Karpas-422 (cell line): ENCODE measurements at regions not wholly inside any gene's neighbourhood (a gene's known extent, or its start where the extent isn't known, plus 50 kb on each side); places are given as distances from the start of the nearest gene placed in this dataset.

Experiments
- DNase-seq: peaks from one replicate; pipeline ENCODE4 v3.0.0-alpha.2; 2015
- H2AFZ ChIP-seq: fragments of 200-600 bp; sonication (generic); 2 replicates; pipeline ENCODE4 v1.6.1; 2014; ENCODE audit warnings: antibody characterized with exemption, low read length, mixed read lengths
- H3K27ac ChIP-seq: fragments of 200-600 bp; sonication (generic); 2 replicates; pipeline ENCODE4 v1.5.1; 2014; ENCODE audit warnings: mild to moderate bottlenecking, low read length, moderate library complexity
- H3K27me3 ChIP-seq: fragments of 200-600 bp; sonication (generic); 2 replicates; pipeline ENCODE4 v1.6.1; 2014; ENCODE audit warnings: low read length, mixed read lengths
- H3K36me3 ChIP-seq: fragments of 200-600 bp; sonication (generic); 2 replicates; pipeline ENCODE4 v1.6.1; 2014; ENCODE audit warnings: low read length, mixed read lengths; ENCODE audit not compliant: insufficient read depth
- H3K4me1 ChIP-seq: fragments of 200-600 bp; sonication (generic); 2 replicates; pipeline ENCODE4 v1.6.1; 2014; ENCODE audit warnings: mild to moderate bottlenecking, low read length, mixed read lengths
- H3K4me2 ChIP-seq: fragments of 200-600 bp; sonication (generic); 2 replicates; pipeline ENCODE4 v1.6.1; 2014; ENCODE audit warnings: low read length, low read depth, mild to moderate bottlenecking; ENCODE audit not compliant: poor library complexity, severe bottlenecking
- H3K4me3 ChIP-seq: fragments of 200-600 bp; sonication (generic); 2 replicates; pipeline ENCODE4 v1.5.1; 2014; ENCODE audit warnings: mild to moderate bottlenecking, antibody characterized with exemption, low read length, mixed read lengths
- H3K79me2 ChIP-seq: fragments of 200-600 bp; sonication (generic); 2 replicates; pipeline ENCODE4 v1.6.1; 2014; ENCODE audit warnings: mild to moderate bottlenecking, low read length, mixed read lengths
- H3K9ac ChIP-seq: fragments of 200-600 bp; sonication (generic); 2 replicates; pipeline ENCODE4 v1.6.0; 2014; ENCODE audit warnings: low read length
- H3K9me2 ChIP-seq: fragments of 200-600 bp; sonication (generic), shearing (Covaris generic); replicated peaks from 2 replicates; pipeline ENCODE4 v1.6.0; 2014; ENCODE audit warnings: mild to moderate bottlenecking, low read length, moderate library complexity; ENCODE audit not compliant: insufficient read depth
- H3K9me3 ChIP-seq: fragments of 300-700, 200-600 bp; sonication (generic); 2 replicates; pipeline ENCODE4 v1.6.1; 2014; ENCODE audit warnings: low read length, mixed read lengths
- H4K20me1 ChIP-seq: fragments of 200-600 bp; sonication (generic); 2 replicates; pipeline ENCODE4 v1.6.1; 2014; ENCODE audit warnings: mild to moderate bottlenecking, antibody characterized with exemption, low read length, low read depth; ENCODE audit not compliant: insufficient read depth

DNA sequence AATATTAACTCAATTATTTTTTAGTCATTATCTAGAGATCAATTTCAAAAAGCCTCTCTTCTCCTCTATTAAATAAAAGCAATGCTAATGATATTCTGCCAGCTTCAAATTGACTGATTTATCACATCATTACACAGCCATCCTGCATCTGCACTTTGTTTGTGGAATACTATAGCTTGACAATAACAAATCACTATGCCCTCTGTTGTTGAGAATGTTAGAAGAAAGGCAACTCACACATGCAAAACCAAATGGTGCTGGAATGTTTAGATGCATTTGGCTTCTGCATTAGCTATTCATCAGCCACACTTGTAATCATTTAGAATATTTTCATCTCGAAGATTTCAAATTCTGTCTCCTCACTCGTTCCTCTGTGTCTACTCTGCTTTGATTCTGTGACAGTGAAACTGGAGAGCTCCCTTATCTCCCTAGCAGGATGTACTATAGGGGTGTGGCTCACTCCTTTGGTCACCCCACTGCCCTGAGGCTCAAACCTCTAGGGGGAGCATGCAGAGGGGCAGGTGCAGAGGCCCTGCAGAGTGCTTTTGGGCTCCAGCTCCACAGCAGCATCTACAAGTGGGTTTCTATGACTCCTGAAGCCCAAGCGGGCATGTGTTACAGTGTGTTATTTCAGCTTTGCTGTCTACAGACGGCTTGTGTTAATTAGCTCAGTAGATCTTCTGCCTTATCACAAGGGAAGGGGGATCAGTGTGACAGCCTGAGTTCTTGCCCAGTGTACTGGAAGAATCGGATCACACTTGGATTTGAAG is 454.1 kb upstream of the BCHE start:
- no peak overlapping the region for H3K4me3 ChIP-seq
- no peaks in the 10 kb centered on the region for H3K79me2 ChIP-seq
- no peak for DNase-seq
- no peaks in the 10 kb centered on the region for H3K27me3 ChIP-seq
- no peak overlapping the region for H2AFZ ChIP-seq
- no peaks in the 10 kb centered on the region for H3K36me3 ChIP-seq
- no peaks in the 10 kb centered on the region for H3K4me1 ChIP-seq
- no peaks in the 10 kb centered on the region for H4K20me1 ChIP-seq
- H3K4me2 ChIP-seq = no peak overlapping the region
- H3K9ac ChIP-seq = no peak overlapping the region
- no peaks in the 10 kb centered on the region; the same call in 1 of the 2 replicates for H3K9me3 ChIP-seq
- no peak overlapping the region for H3K27ac ChIP-seq
- H3K9me2 ChIP-seq = no peaks in the 10 kb centered on the region; the same call in 1 of the 2 replicates

DNA sequence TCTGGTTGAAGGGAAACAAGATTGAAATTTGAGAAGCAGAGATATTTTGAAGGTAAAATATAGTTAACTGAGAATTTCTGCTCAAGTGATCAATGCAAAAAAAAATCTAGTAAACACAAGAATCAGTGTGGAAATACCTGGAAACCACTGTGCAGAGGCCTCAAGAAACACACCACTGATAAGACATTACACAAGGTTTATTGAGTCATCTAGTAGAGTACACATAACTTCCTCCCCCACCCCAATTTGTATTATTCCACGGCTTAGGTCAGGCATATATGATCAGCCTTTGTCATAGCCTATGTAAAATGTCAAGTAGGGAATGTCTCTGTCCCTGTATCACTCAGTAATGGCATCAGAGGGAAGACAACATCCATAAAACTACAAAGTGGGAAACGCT is 447.8 kb upstream of the BCHE start:
- no peak overlapping the region for H2AFZ ChIP-seq
- H3K9ac ChIP-seq = no peak overlapping the region
- H3K36me3 ChIP-seq = no peaks in the 10 kb centered on the region
- no peaks in the 10 kb centered on the region for H3K79me2 ChIP-seq
- no peaks in the 10 kb centered on the region for H4K20me1 ChIP-seq
- H3K9me3 ChIP-seq = no peaks in the 10 kb centered on the region; the same call in 1 of the 2 replicates
- no peak overlapping the region for H3K4me3 ChIP-seq
- no peaks in the 10 kb centered on the region for H3K27me3 ChIP-seq
- H3K4me2 ChIP-seq = no peak overlapping the region
- H3K4me1 ChIP-seq = no peaks in the 10 kb centered on the region
- no peaks in the 10 kb centered on the region; the same call in 1 of the 2 replicates for H3K9me2 ChIP-seq
- H3K27ac ChIP-seq = no peak overlapping the region
- no peak for DNase-seq

DNA sequence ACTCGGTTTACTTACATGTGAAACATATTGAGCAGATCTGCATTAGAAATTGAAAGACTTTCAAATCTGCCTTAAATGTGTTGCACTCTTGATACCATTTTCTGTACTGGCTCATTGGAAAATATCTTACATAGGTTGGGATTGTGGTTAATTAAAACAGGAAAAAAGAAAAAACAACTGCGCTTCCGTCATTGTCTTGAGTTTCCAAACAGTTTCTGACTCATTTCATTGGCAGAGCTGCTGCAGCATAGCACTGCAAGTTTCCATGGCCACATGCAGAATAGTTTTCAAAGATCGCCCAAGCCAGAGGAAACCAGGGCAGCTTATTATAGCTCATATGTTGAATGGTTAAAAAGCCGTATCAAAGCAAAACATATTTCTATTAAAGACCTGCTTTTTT is 446.6 kb upstream of the BCHE start:
- no peaks in the 10 kb centered on the region for H3K27me3 ChIP-seq
- DNase-seq = no peak
- no peaks in the 10 kb centered on the region for H3K4me1 ChIP-seq
- H3K27ac ChIP-seq = no peak overlapping the region
- H2AFZ ChIP-seq = no peak overlapping the region
- H3K4me3 ChIP-seq = no peak overlapping the region
- no peaks in the 10 kb centered on the region for H4K20me1 ChIP-seq
- H3K4me2 ChIP-seq = no peak overlapping the region
- no peaks in the 10 kb centered on the region for H3K79me2 ChIP-seq
- H3K9me3 ChIP-seq = no peaks in the 10 kb centered on the region; the same call in 1 of the 2 replicates
- no peaks in the 10 kb centered on the region for H3K36me3 ChIP-seq
- H3K9me2 ChIP-seq = no peaks in the 10 kb centered on the region
- no peak overlapping the region for H3K9ac ChIP-seq

DNA sequence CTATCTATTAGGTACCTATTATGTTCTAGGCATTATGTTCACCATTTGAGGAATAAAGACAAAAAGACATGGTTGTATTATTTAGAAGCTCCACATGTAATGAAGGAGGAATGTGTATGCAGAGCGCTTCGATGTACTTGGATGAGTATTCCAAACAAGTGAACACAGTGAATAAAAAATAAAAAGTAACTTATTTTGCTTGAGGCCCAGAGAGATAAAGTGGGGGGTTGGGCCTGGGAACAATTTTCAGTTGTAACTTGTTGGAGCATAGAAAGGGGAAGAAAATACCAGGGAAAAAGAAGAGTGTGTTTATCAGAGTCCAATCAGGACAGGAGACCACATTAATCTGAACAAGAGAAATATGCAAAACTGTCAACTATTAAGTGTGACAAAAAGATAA is 445.7 kb upstream of the BCHE start:
- no peak for DNase-seq
- no peak overlapping the region for H2AFZ ChIP-seq
- H3K4me2 ChIP-seq = no peak overlapping the region
- no peaks in the 10 kb centered on the region for H3K4me1 ChIP-seq
- no peak overlapping the region for H3K9ac ChIP-seq
- H3K79me2 ChIP-seq = no peaks in the 10 kb centered on the region
- no peaks in the 10 kb centered on the region for H3K36me3 ChIP-seq
- no peak overlapping the region for H3K4me3 ChIP-seq
- H3K27me3 ChIP-seq = no peaks in the 10 kb centered on the region
- no peak overlapping the region for H3K27ac ChIP-seq
- H4K20me1 ChIP-seq = no peaks in the 10 kb centered on the region
- H3K9me2 ChIP-seq = no peaks in the 10 kb centered on the region
- H3K9me3 ChIP-seq = no peaks in the 10 kb centered on the region

DNA sequence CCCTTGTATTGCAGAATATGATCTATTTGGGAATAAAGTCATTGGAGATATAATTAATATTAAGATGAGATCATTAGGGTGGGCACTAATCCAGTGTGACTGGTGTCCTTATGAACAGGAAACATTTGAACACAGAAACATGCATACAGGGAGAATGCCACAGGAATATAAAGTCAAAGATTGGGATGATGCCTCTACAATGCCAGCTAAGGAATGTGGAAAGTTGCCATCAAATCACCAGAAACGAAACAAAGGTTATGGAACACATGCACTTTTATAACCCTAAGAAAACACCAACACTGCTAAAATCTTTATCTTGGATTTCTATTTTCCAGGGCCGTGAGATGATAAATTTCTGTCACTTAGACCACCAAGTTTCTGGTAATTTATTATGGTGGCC is 442.4 kb upstream of the BCHE start:
- H3K79me2 ChIP-seq = no peaks in the 10 kb centered on the region
- H2AFZ ChIP-seq = no peak overlapping the region
- no peak overlapping the region for H3K9ac ChIP-seq
- no peak for DNase-seq
- H3K4me1 ChIP-seq = no peaks in the 10 kb centered on the region
- no peak overlapping the region for H3K4me2 ChIP-seq
- H3K27ac ChIP-seq = no peak overlapping the region
- no peaks in the 10 kb centered on the region for H3K9me3 ChIP-seq
- no peaks in the 10 kb centered on the region for H3K36me3 ChIP-seq
- no peaks in the 10 kb centered on the region for H3K27me3 ChIP-seq
- no peaks in the 10 kb centered on the region for H3K9me2 ChIP-seq
- H3K4me3 ChIP-seq = no peak overlapping the region
- no peaks in the 10 kb centered on the region for H4K20me1 ChIP-seq

DNA sequence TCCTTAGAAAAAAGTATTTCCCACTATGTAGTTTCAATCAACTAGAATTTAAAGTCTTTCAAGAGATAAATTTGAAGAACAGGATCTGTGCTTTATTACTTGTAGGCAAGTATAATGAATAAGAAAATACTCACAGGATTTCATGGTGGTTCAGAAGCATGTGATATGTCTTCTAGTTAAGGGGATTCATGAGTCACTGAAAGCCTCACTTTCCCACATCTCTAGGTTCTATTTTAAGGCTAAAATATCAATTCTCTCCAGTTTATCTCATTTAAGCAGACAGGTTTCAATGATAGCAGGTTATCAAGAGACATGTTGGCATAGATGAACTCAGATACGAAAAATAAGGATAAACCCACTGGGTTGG is 437.8 kb upstream of the BCHE start:
- Histone ChIP-seq H3K27me3 (no peaks in the 10 kb centered on the region), H3K4me1 (no peaks in the 10 kb centered on the region), H3K36me3 (no peaks in the 10 kb centered on the region), H3K9ac (no peak overlapping the region), H3K9me2 (no peaks in the 10 kb centered on the region), H3K4me3 (no peak overlapping the region), H3K79me2 (no peaks in the 10 kb centered on the region), H2AFZ (no peak overlapping the region), H3K4me2 (no peak overlapping the region), H3K27ac (no peak overlapping the region), H4K20me1 (no peaks in the 10 kb centered on the region), H3K9me3 (no peaks in the 10 kb centered on the region)
- no peak for DNase-seq

DNA sequence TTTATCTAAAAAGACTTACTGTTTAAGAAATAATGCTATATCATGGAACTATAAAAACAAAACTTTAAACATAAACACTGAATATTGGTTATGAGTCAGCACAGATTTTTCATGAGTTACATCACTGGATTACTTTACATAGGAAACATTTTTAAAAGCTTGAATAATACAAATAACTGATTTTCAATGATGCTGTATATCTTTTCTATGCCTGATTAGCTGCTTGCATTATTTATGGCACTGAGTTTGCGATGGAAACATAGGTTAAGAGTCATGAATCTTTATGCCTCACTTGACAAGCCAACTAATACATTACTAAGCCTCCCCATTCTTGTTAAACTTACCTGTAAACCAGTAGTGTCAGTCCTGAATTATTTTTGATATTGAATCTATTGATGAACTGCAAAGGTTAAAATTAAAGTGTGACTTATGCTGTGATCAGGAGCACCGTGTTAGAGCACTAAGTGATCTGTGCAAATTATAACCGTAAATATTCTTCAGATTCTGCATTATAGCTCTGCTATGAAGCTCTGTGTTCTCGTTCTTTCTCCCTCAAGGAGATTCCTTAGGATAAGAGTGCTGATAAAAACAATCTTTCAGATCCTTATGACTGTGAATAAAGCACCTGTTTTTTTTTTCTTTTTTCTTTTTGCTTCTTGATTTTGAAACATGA is 437.3 kb upstream of the BCHE start:
- H3K27me3 ChIP-seq = no peaks in the 10 kb centered on the region
- no peaks in the 10 kb centered on the region for H3K9me2 ChIP-seq
- no peak overlapping the region for H3K4me3 ChIP-seq
- H3K9ac ChIP-seq = no peak overlapping the region
- H3K4me1 ChIP-seq = no peaks in the 10 kb centered on the region
- no peaks in the 10 kb centered on the region for H3K79me2 ChIP-seq
- H3K27ac ChIP-seq = no peak overlapping the region
- DNase-seq = no peak
- H4K20me1 ChIP-seq = no peaks in the 10 kb centered on the region
- H2AFZ ChIP-seq = no peak overlapping the region
- no peaks in the 10 kb centered on the region for H3K9me3 ChIP-seq
- no peaks in the 10 kb centered on the region for H3K36me3 ChIP-seq
- H3K4me2 ChIP-seq = no peak overlapping the region

DNA sequence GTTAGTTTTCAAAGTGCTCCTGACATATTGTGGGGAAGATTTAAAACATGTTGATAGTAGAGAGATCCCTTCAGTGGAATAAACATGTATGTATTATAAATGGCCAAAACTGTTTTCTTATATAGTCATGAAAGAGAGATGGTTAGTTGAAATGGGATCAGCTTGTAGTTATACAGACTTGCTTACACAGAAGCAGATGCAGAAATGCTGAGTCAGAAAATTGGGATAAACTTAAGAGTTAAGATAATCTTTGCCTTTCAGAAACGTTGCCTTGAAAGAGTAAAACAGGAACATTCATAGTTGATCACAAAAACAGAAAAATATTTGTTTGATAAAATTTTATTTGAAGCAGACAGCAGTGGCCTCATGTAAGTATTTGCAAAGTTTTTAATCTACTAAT is 433.2 kb upstream of the BCHE start:
- H3K4me3 ChIP-seq = no peak overlapping the region
- no peaks in the 10 kb centered on the region for H3K9me2 ChIP-seq
- H4K20me1 ChIP-seq = no peaks in the 10 kb centered on the region
- no peaks in the 10 kb centered on the region for H3K27me3 ChIP-seq
- H3K4me2 ChIP-seq = no peak overlapping the region
- DNase-seq = no peak
- no peaks in the 10 kb centered on the region for H3K9me3 ChIP-seq
- H3K36me3 ChIP-seq = no peaks in the 10 kb centered on the region
- no peak overlapping the region for H3K9ac ChIP-seq
- no peaks in the 10 kb centered on the region for H3K4me1 ChIP-seq
- H2AFZ ChIP-seq = no peak overlapping the region
- H3K27ac ChIP-seq = no peak overlapping the region
- no peaks in the 10 kb centered on the region for H3K79me2 ChIP-seq
